ENCODE measurements at regions not wholly inside any gene's neighbourhood (a gene's known extent, or its start where the extent isn't known, plus 50 kb on each side); places are given as distances from the start of the nearest gene placed in this dataset.

GRCh38 chr7:118028226-118028625, 155.0 kb upstream of the CTTNBP2 start:
- DNase-seq = no peak

DNA sequence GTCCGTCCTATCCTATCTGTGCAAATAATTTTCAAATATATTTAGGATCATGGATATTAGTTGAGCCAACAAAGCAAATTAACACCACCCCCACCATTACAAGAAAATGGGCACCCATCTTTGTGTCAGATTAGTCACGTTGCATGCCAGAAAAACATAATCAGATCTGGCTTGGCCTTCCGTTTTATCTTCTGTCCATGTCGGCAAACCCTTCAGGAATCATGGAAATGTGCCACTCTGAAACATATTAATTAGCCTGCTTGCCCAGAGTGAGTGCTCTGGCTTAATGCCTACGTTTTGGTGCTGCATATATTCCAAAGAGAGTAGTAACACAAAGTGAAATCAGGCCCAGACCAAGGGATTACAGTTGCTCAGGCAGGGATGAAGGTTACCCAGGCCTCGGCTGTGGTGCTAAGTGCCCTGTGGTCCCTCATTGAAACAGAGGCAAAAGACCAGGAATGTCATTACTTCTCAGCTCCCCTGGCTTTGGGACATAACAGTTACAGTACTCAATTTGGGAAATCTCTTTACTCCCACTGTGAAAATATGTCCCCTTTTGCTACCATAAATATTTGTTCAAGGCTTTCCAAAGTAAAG, 154.0 kb upstream of the LSM8 start:
- DNase-seq = no peak

DNA sequence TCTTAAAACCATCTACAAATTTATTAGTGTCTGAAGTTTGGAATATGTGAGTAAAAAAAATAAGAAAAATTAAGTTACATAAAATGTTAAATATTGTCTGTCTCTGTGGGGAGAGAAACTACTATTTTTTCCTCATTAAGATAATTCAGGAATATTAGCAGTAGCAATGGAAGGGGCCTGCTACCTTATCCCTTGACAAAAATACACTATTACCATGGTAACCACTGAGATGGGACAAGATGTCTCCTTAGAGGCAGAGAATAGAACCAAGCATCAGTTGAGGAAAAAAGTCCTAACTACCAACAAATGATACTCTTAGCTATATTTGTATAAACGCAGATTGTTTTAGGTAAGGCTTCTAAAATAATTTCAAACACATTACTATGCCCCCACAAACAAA, 150.7 kb upstream of the LSM8 start:
- no peak for DNase-seq

- DNase-seq = no peak
Measured at GRCh38 chr7:118039963-118040489, 143.9 kb upstream of the LSM8 start.

- no peak for DNase-seq
Measured at GRCh38 chr7:118040562-118040961, 143.4 kb upstream of the LSM8 start.

DNA sequence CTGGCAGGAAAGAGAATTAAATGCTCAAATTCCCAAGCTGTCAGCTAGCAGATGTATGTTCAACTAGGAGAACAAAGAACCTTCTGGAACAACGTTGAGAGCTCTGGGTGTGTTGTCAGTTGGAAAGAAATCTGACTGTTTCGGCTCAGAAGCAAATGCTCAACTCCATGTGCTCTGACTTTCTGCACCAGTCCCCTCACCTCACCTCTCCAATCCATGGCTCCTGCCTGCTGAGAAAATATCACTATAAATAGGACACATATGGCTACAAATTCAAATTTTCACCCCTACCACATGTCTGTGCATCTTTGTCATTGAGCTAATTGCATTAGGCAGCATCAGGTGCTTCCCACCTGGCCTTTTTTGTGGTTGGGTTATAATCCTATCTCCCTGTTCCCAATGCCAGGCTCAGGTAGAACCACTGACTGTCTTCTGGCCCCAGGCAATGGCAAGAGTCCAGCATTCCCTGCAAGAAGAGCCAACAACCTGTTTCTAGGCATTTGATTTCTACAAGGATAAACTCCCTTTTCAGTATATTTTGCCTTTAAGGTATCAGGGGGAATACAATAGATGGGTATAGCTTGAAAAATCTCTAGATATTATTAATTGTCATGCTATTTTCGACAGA, 142.6 kb upstream of the LSM8 start:
- no peak for DNase-seq

- DNase-seq = no peak
Measured at GRCh38 chr7:118045629-118046028, 138.3 kb upstream of the LSM8 start.

- no peak for DNase-seq
Measured at GRCh38 chr7:118046086-118046485, 137.9 kb upstream of the LSM8 start.

- DNase-seq = no peak
Measured at GRCh38 chr7:118046801-118047200, 137.2 kb upstream of the LSM8 start.

DNA sequence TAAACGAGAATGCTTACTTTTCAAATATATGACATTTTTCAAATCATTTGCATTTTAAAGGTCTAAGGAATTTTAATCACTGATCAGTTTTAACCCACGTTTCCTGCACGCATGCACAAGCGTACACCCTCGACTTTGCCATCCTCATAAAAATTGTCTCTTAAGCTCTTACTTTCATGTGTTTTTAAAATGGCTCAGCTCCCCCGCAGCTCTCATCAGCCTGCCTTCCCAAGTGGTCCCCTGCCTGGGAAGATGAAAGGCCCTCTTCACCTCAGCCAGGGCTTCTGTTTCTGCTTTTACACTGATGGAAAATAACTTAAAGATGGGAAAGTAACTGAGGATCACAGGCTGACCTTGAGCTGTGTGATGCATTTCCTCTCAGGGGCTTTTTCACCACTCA, 131.6 kb upstream of the LSM8 start:
- DNase-seq = no peak

DNA sequence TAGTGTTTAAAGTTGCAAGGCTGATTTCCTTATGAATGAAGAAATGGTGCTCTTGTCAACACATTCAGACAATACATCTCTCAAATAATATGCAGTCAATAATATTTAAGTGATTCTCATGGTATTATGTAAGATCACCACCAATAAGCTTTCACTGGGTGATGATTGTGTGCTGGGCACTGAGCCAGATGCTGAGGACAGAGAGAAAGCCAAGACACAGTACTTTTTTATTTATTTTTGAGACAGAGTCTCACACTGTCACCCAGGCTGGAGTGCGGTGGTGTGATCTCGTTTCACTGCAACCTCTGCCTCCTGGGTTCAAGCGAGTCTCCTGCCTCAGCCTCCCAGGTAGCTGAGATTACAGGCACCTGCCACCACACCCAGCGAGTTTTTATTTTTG, 130.6 kb upstream of the LSM8 start:
- no peak for DNase-seq

GRCh38 chr7:118054529-118054928, 129.4 kb upstream of the LSM8 start:
- no peak for DNase-seq

DNA sequence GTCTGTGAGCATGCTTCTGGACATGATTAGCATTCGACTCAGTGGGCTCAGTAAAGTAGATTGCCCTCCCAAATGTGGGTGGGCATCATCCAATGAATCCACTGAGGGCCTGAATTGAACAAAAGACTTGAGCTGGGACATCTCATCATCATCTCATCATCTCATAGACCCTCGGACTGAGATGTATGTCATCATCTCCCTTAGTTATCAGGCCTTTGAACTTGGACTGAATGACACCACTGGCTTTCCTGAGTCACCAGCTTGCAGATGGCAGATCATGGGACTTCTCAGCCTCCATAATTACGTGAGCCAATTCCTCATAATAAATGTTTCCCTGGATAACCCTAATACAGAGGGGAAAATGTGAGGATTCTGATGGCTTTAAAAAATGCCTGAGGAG, 128.3 kb upstream of the LSM8 start:
- no peak for DNase-seq

DNA sequence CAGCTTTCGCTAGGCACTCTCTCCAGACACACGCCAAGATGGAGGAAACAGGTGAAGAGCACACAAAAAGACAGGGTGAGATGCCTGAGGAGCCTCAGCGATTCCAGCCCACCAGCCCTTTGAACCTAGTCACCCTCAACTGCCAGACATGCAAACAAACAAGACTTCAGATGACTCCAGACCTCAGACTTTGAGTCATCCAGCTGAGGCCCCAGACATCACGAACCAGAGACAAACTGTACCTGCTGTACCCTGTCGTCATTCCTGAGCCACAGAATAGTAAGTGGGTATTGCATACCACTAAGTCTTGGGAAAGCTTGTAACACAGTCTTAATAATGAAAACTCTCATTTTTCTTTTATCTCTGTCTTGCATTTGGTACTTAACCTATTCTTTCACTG, 126.6 kb upstream of the LSM8 start:
- DNase-seq = no peak

DNA sequence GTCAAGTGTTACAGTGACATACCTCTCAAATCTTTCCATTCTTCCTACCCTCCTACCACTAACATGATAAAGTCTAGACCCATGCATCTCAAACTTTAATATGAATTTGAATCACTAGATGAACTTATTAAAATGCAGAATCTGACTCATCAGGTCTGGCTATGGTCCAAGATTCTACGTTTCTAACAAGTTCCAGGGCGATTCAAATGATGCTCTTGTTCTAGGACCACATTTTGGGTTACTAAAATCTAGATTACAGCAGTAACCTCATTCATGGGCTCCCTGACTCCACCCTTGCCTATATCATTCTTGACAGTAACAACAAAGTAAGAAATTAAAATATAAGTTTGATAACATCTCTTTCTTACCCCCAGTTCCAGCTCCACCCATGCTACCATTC, 124.8 kb upstream of the LSM8 start:
- DNase-seq = no peak

DNA sequence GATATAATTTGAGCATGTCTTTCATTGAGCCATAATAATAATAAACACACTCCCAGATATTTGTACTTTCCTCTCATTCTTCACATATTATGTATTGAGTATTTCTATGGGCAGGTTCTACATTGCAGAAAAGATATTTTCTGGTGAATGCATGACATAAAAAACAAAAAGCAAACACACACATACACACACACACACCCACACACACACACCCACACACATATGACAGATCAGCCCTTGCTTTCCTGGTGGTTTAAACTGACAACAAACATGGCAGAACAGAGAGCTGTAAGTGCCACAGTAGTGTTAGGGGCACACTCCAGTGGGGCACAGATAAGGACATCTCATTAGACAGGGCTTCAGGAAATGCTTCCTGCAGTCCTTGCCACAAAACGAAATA, 123.3 kb upstream of the LSM8 start:
- DNase-seq = no peak

DNA sequence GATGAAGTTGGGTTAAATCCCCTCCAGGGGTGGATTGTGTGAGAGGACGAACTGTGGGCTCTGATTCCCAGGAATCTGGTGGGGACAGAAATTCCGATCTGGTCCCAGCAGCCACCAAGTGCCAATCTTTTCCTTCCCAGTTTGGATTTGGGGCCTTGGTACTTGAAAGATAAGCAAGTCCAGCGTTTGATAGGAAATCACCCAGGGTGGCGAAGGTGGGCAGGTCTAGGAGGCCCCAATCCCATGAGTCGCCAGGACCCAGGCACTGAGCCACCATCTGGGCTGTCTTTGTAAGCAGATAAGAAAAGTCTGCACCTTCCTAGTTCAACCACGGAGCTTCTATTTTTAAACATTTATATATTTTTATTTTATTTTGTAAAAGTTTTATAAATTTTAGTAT, 122.6 kb upstream of the LSM8 start:
- no peak for DNase-seq

GRCh38 chr7:118072893-118073674, 110.9 kb upstream of the LSM8 start:
- DNase-seq = no peak

DNA sequence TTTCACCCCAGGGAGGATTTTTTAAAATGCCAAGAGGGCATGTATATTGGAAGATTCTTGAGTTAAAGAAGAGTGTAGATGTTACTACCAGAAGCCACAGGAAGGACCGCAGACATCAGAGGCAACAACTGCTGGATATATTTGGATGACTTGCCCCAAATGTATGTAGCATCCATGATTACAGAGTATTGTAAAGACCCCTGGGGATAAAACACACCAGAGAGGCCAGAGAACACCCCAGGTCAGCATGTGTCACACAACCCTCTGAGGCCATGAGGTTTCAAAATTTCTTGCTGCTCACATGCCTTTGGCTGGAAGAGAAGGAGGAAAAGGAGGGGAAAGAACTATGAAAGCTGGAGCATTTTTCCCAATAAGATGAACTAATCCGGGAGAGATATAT, 108.0 kb upstream of the LSM8 start:
- no peak for DNase-seq

DNA sequence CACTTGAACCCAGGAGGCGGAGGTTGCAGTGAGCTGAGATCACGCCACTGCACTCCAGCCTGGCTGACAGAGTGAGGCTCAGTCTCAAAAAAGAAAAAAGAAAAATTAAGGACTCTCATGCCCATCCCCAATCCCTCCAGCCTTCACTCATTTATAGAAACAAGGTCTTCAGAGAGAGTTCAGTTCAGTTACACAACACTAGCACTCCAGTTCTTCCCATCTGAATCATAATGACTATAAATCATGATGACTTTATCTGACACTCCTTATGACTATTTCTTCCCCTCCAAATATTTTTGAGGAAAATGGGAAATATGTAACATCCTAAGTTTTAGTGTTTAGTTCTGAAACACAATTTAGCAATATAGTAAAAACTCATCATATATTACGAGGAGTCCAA, 107.4 kb upstream of the LSM8 start:
- DNase-seq = no peak

DNA sequence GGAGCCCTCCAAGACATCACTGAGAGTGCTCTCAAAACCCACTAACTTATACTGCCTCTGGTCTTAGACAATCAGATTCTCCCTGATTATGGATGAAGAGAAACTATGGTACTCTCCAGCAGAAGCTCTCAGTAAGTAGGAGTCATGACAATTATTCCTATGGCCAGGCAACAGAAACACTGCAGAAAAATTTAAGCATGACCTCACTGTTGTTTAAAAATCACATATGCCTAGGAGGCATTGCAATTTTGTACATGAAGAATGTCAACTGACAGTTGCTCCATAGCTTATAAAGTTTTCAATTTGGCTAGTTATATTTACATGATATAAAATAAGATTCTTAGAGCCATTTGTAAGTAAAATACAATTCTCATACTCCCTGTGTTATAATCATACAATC, 105.9 kb upstream of the LSM8 start:
- DNase-seq = no peak

GRCh38 chr7:118079369-118079768, 104.6 kb upstream of the LSM8 start:
- DNase-seq = no peak

GRCh38 chr7:118080947-118081346, 103.0 kb upstream of the LSM8 start:
- no peak for DNase-seq

GRCh38 chr7:118082506-118082905, 101.5 kb upstream of the LSM8 start:
- no peak for DNase-seq

Measured in NCI-H524 treated with DMSO at 0.1 percent for 48 hours (cell line).